ENCODE measurements at regions not wholly inside any gene's neighbourhood (a gene's known extent, or its start where the extent isn't known, plus 50 kb on each side); places are given as distances from the start of the nearest gene placed in this dataset.
"Not testable (repeated sequence)": the region's sequence is repeated elsewhere in the genome, so short reads cannot be mapped to it uniquely, and the experiment has no call there.

DNA sequence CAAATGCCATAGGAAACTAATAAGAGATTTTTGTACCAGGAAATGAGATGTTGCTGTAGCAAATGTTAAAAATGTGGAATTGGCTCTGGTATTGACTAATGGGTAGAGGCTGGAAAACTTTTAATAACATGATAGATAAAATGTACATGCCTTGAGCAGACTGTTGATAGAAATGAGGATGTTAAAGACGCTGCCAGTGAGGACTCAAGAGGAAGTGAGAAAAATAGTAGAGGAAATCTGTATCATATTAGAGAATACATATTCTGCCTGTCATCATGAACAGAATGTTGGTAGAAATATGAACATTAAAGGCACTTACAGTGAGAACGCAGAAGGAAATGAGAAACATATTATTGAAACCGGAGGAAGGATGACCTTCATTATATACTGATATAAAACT, 577.2 kb upstream of the HTR2C start:
- no peak overlapping the region for H3K4me3 ChIP-seq
- DNase-seq = no peak
- no peaks in the 10 kb centered on the region for H3K27me3 ChIP-seq
- TF ChIP-seq, protein P1, sequence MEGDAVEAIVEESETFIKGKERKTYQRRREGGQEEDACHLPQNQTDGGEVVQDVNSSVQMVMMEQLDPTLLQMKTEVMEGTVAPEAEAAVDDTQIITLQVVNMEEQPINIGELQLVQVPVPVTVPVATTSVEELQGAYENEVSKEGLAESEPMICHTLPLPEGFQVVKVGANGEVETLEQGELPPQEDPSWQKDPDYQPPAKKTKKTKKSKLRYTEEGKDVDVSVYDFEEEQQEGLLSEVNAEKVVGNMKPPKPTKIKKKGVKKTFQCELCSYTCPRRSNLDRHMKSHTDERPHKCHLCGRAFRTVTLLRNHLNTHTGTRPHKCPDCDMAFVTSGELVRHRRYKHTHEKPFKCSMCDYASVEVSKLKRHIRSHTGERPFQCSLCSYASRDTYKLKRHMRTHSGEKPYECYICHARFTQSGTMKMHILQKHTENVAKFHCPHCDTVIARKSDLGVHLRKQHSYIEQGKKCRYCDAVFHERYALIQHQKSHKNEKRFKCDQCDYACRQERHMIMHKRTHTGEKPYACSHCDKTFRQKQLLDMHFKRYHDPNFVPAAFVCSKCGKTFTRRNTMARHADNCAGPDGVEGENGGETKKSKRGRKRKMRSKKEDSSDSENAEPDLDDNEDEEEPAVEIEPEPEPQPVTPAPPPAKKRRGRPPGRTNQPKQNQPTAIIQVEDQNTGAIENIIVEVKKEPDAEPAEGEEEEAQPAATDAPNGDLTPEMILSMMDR (IDR thresholded peaks at IDR 0.05) = no peak
- no peak for TF ChIP-seq POLR2A (IDR thresholded peaks at IDR 0.05)
- no peak overlapping the region for H3K27ac ChIP-seq
- no peaks in the 10 kb centered on the region for H3K9me3 ChIP-seq
- H3K4me1 ChIP-seq = no peaks in the 10 kb centered on the region
- no peaks in the 10 kb centered on the region for H3K36me3 ChIP-seq
- 72 to 80% methylated on average over 3 of the region's 3 CpGs for WGBS, 2 donors
- intact Hi-C loops (cut with DNase I) = no loop called here

DNA sequence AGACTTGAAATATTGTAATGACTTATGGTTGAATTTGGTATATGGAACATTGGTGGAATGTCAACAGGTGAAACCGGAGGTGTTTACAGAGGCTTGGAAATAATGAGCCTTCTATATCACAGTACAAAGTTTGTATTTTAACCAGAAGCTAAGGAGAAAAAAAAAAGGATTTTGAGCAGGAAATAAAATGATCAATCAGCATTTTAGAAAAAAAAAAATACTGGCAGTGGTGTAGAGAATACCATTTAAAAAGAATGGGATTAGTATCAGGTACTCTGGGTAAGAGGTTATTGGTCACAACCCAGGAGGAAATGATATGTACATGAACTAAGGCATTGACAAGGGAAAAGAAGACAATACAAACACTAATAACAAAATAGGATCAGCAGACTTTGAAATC, 587.1 kb upstream of the HTR2C start:
- Histone ChIP-seq H3K4me3 (no peak overlapping the region), H3K27ac (no peak overlapping the region), H3K36me3 (no peaks in the 10 kb centered on the region), H3K27me3 (peaks cover 0 to 3% (median 0%) of the 10 kb centered on the region in 4 donors), H3K4me1 (no peaks in the 10 kb centered on the region), H3K9me3 (no peaks in the 10 kb centered on the region)
- intact Hi-C loops (cut with DNase I) = no loop called here
- no peak for DNase-seq
- WGBS, 2 donors = 67 to 72% methylated on average over 1 of the region's 1 CpG
- TF ChIP-seq, protein P1 (IDR thresholded peaks at IDR 0.05) = no peak
- TF ChIP-seq POLR2A (IDR thresholded peaks at IDR 0.05) = no peak

DNA sequence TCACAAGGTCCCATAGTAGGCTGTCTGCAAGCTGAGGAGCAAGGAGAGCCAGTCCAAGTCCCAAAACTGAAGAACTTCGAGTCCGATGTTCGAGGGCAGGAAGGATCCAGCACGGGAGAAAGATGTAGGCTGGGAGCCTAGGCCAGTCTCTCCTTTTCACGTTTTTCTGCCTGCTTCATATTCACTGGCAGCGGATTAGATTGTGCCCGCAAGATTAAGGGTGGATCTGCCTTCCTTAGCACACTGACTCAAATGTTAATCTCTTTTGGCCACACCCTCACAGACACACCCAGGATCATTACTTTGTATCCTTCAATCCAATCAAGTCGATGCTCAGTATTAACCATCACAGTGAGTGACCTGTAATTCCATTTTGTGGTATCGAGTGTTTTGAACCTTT, 592.2 kb upstream of the HTR2C start:
- H3K27ac ChIP-seq; H3K4me3 ChIP-seq; DNase-seq; H3K9me3 ChIP-seq; intact Hi-C loops (cut with DNase I); H3K4me1 ChIP-seq; H3K27me3 ChIP-seq; H3K36me3 ChIP-seq: not testable (repeated sequence)
- 61 to 62% methylated on average over 8 to 9 of the region's 9 CpGs for WGBS, 2 donors

GRCh38 chrX:113990669-113991068, 593.2 kb upstream of the HTR2C start:
- H3K27ac ChIP-seq; H3K9me3 ChIP-seq; H3K27me3 ChIP-seq; DNase-seq; H3K4me1 ChIP-seq; H3K36me3 ChIP-seq; intact Hi-C loops (cut with DNase I); H3K4me3 ChIP-seq: not testable (repeated sequence)
- 31 to 58% methylated on average over 2 to 5 of the region's 5 CpGs for WGBS, 2 donors

- intact Hi-C loops (cut with DNase I); H3K4me1 ChIP-seq; DNase-seq; H3K9me3 ChIP-seq; H3K27me3 ChIP-seq; H3K4me3 ChIP-seq; H3K27ac ChIP-seq; H3K36me3 ChIP-seq: not testable (repeated sequence)
- WGBS, 2 donors = 50 to 65% methylated on average over 7 to 9 of the region's 10 CpGs
Measured at GRCh38 chrX:113988315-113988935, 595.5 kb upstream of the HTR2C start.

DNA sequence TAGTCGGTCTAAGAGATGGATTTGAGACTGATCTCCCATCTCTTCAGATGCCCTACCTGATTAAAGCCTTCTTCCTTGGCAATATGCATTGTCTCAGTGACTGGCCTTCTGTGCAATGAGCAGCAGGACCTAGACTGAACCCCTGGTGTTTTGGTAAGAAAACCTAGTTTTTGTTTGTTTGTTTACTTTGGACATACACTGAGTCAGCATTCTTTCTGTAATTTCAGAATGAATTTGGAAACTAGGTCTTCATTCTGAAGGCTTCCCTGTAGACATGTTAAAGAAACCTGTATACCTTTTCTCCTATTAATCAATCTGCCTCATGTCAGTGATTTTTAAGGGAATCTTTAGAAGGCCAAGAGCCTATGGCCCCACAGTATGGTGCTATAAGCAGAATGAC, 597.5 kb upstream of the HTR2C start:
- H3K36me3 ChIP-seq = no peaks in the 10 kb centered on the region
- H3K4me1 ChIP-seq = no peaks in the 10 kb centered on the region
- no peaks in the 10 kb centered on the region for H3K27me3 ChIP-seq
- H3K4me3 ChIP-seq = no peak overlapping the region
- no peak for DNase-seq
- intact Hi-C loops (cut with DNase I) = no loop called here
- whole genome bisulfite sequencing, 2 donors = 90 to 100% methylated on average over 1 of the region's 1 CpG
- no peaks in the 10 kb centered on the region for H3K9me3 ChIP-seq
- no peak for TF ChIP-seq POLR2A (IDR thresholded peaks at IDR 0.05)
- TF ChIP-seq, protein P1 (IDR thresholded peaks at IDR 0.05) = no peak
- H3K27ac ChIP-seq = no peak overlapping the region

DNA sequence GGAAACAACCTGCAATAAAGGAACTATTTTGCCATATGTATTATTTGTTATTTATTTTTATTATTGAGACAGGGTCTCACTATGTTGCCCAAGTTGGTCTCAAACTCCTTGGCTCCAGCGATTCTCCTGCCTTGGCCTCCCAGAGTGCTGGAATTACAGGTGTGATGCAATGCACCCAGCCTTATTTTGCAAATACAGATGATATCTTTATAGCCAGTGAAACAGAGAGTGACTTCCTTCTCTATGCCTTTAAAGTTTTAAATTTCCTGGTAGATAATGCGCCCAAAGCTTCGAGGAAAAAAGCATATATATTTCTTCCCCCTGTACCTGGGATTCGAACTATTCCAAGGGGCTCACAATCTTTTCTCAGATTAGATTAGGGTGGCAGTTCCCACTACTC, 601.1 kb upstream of the HTR2C start:
- no peak for TF ChIP-seq POLR2A (IDR thresholded peaks at IDR 0.05)
- TF ChIP-seq, protein P1 (IDR thresholded peaks at IDR 0.05) = no peak
- Histone ChIP-seq H3K27ac (no peak overlapping the region), H3K27me3 (no peaks in the 10 kb centered on the region), H3K9me3 (no peaks in the 10 kb centered on the region), H3K4me3 (no peak overlapping the region), H3K4me1 (no peaks in the 10 kb centered on the region), H3K36me3 (no peaks in the 10 kb centered on the region)
- intact Hi-C loops (cut with DNase I) = no loop called here
- 80 to 95% methylated on average over 3 to 4 of the region's 4 CpGs for WGBS, 2 donors
- no peak for DNase-seq

All from esophagus squamous epithelium (tissue), 5 donors.